Mucosa of descending colon (tissue), 3 donors: ENCODE measurements at regions not wholly inside any gene's neighbourhood (a gene's known extent, or its start where the extent isn't known, plus 50 kb on each side); places are given as distances from the start of the nearest gene placed in this dataset.

Experiments
- ATAC-seq: fragments of 200-7000 bp; cut with Tn5 transposase; one replicate; pipeline ENCODE4 v1.9.1; 2020; ENCODE audit warnings: mild to moderate bottlenecking, moderate library complexity
- DNase-seq, 3 donors: peaks; one replicate each; pipeline ENCODE4 v3.0.0-alpha.2; 2020
- H3K36me3 ChIP-seq: fragments of 200-600 bp; one replicate; pipeline ENCODE4 v1.8.0; 2021; ENCODE audit warnings: low read depth, mild to moderate bottlenecking
- H3K4me1 ChIP-seq: fragments of 200-600 bp; one replicate; pipeline ENCODE4 v1.8.0; 2021; ENCODE audit warnings: low read depth, mild to moderate bottlenecking
- H3K4me3 ChIP-seq: fragments of 200-600 bp; one replicate; pipeline ENCODE4 v1.8.0; 2021; ENCODE audit warnings: mild to moderate bottlenecking
- H3K9me3 ChIP-seq: fragments of 200-600 bp; one replicate; pipeline ENCODE4 v1.8.0; 2021; ENCODE audit warnings: mild to moderate bottlenecking
- intact Hi-C, 2 donors: fragments of 100-400 bp; cut with DNase I in 1 of 2; cut with micrococcal nuclease in 1 of 2; formaldehyde crosslinking; loops; one replicate each; pipeline versions ENCODE4 v1.11.0 to v1.11.1; 2022; cut with DNase I, micrococcal nuclease
- TF ChIP-seq, protein P1 (sequence below): fragments of 200-600 bp; IDR thresholded peaks from one replicate; pipeline ENCODE4 v1.8.0; 2022; ENCODE audit warnings: antibody characterized with exemption, mild to moderate bottlenecking
- donor health status: DM: no; HTN: no; CAD: no; lungs with moderate emphysema.
- donor health status: DM: no; HTN: no; CAD: no.
- donor health status: DM: no; HTN: yes; CAD: no.

DNA sequence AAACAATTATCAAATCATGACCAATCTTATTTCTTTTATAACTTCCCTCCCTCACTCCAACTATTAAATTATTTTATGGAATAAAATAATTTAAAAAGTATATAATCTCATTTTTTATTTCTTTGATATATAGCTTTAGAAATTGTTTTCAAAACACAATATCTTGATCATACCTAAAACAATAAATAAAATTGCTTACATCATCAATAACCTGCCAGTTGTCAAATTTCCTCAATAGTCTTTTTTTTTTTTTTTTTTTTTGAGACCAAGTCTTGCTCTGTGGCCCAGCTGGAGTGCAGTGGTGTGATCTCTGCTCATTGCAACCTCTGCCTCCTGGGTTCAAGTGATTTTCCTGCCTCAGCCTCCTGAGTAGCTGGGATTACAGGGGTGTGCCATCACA lies 60.1 kb upstream of the ELOVL5 start:
- TF ChIP-seq, protein P1, sequence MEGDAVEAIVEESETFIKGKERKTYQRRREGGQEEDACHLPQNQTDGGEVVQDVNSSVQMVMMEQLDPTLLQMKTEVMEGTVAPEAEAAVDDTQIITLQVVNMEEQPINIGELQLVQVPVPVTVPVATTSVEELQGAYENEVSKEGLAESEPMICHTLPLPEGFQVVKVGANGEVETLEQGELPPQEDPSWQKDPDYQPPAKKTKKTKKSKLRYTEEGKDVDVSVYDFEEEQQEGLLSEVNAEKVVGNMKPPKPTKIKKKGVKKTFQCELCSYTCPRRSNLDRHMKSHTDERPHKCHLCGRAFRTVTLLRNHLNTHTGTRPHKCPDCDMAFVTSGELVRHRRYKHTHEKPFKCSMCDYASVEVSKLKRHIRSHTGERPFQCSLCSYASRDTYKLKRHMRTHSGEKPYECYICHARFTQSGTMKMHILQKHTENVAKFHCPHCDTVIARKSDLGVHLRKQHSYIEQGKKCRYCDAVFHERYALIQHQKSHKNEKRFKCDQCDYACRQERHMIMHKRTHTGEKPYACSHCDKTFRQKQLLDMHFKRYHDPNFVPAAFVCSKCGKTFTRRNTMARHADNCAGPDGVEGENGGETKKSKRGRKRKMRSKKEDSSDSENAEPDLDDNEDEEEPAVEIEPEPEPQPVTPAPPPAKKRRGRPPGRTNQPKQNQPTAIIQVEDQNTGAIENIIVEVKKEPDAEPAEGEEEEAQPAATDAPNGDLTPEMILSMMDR = no peak
- H3K4me1 ChIP-seq = no peaks in the 10 kb centered on the region
- H3K9me3 ChIP-seq = no peaks in the 10 kb centered on the region
- H3K36me3 ChIP-seq = no peaks in the 10 kb centered on the region
- intact Hi-C loops = no loop called here
- ATAC-seq (no peak), DNase-seq (no peak)
- no peak overlapping the region for H3K4me3 ChIP-seq

DNA sequence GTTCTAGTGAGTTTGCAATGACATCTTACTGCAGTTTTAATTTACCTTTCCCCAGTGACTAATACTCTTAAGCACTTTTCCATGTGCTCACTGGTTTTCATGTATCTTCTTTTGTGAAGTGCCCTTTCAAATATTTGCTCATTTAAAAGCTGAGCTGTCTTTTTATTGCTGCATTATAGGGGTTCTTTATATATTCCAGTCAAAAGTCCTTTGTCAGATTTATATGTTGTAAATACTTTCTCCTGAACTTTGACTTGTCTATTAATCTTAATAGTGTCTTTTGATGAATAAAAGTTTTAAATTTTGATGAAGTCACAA lies 50.2 kb upstream of the ELOVL5 start:
- ATAC-seq (no peak), DNase-seq (no peak)
- no peaks in the 10 kb centered on the region for H3K36me3 ChIP-seq
- intact Hi-C loops = no loop called here
- TF ChIP-seq, protein P1 = no peak
- H3K9me3 ChIP-seq = no peaks in the 10 kb centered on the region
- H3K4me3 ChIP-seq = no peak overlapping the region
- H3K4me1 ChIP-seq = no peaks in the 10 kb centered on the region

DNA sequence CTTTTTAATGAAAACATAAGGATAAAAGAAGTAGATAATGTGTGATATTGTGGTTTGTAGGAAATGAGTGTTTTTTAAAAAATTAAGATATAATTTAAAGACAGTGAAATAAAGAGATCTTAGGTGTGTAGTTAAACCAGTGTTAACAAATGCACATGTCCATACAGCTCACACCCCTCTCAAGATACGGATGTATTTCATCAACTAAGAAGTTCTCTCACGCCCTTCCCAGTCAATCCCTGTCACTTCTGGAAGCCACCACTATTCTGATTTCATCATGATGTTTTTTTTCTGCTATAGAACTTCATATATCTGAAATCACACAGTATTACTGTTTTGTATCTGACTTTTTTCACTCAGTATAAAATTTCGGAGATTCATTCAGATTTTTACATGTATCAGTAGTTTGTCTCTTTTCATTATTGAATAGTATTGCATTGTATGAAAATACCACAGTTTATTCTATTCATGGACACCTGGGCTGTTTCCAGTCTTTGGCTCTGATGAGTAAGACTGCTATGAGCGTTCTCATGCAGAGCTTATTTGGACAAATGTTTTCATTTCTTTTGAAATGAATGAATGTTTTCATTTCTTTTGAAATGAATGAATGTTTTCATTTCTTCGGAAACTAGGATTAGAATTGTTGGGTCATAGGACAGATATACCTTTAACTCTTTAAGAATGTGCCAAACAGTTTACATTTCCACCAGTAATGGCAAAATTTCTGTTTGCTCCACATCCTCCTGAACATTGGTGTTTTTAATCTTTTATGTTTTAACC lies 49.7 kb upstream of the ELOVL5 start:
- TF ChIP-seq, protein P1 = no peak
- H3K4me1 ChIP-seq = no peaks in the 10 kb centered on the region
- intact Hi-C loops = no loop called here
- H3K9me3 ChIP-seq = no peaks in the 10 kb centered on the region
- H3K36me3 ChIP-seq = no peaks in the 10 kb centered on the region
- DNase-seq (no peak), ATAC-seq (no peak)
- no peak overlapping the region for H3K4me3 ChIP-seq
